Astrocyte (in vitro differentiated cells and primary cell): ENCODE measurements at regions not wholly inside any gene's neighbourhood (a gene's known extent, or its start where the extent isn't known, plus 50 kb on each side); places are given as distances from the start of the nearest gene placed in this dataset.

Experiments used
- DNase-seq: peaks from one replicate; pipeline ENCODE4 v3.0.0-alpha.2; 2010; ENCODE audit warnings: low read depth
- FAIRE-seq: peaks from 2 replicates; lab custom pipeline; 2011; peaks lifted over from hg19 to GRCh38; lab: Jason Lieb, UNC
- H2AFZ ChIP-seq: 2 replicates; pipeline ENCODE4 v1.6.0; 2012; ENCODE audit warnings: low read depth, low read length, inconsistent platforms
- H3K27ac ChIP-seq: 2 replicates; pipeline ENCODE4 v1.5.1; 2011; ENCODE audit warnings: low read depth, low read length, inconsistent platforms
- H3K27me3 ChIP-seq: 2 replicates; pipeline ENCODE4 v1.6.0; 2011; ENCODE audit warnings: low read length, inconsistent platforms; ENCODE audit not compliant: insufficient read depth
- H3K36me3 ChIP-seq: 2 replicates; pipeline ENCODE4 v1.5.1; 2011; ENCODE audit warnings: low read length, inconsistent platforms; ENCODE audit not compliant: insufficient read depth
- H3K4me1 ChIP-seq: 2 replicates; pipeline ENCODE4 v1.5.1; 2011; ENCODE audit warnings: low read length, inconsistent platforms; ENCODE audit not compliant: insufficient read depth
- H3K4me2 ChIP-seq: 2 replicates; pipeline ENCODE4 v1.6.0; 2012; ENCODE audit warnings: low read length, inconsistent platforms
- H3K4me3 ChIP-seq: 2 replicates; pipeline ENCODE4 v1.5.1; 2011; ENCODE audit warnings: low read depth, mild to moderate bottlenecking, low read length, inconsistent platforms; ENCODE audit not compliant: insufficient read depth
- H3K79me2 ChIP-seq: 2 replicates; pipeline ENCODE4 v1.6.0; 2012; ENCODE audit warnings: mild to moderate bottlenecking, low read length, inconsistent platforms; ENCODE audit not compliant: insufficient read depth
- H3K9ac ChIP-seq: 2 replicates; pipeline ENCODE4 v1.6.0; 2012; ENCODE audit warnings: mild to moderate bottlenecking, low read length, inconsistent platforms
- H3K9me3 ChIP-seq: 2 replicates; pipeline ENCODE4 v1.5.1; 2012; ENCODE audit warnings: low read depth, mild to moderate bottlenecking, low read length, inconsistent platforms; ENCODE audit not compliant: insufficient read depth
- H4K20me1 ChIP-seq: 2 replicates; pipeline ENCODE4 v1.6.0; 2012; ENCODE audit warnings: low read length, inconsistent platforms; ENCODE audit not compliant: insufficient read depth
- H3K27ac Mint-ChIP-seq: one replicate; pipeline ENCODE4 v1.8.0; 2021; ENCODE audit warnings: mild to moderate bottlenecking, mixed read lengths; ENCODE audit not compliant: unreplicated experiment
- H3K27me3 Mint-ChIP-seq: one replicate; pipeline ENCODE4 v1.8.0; 2021; ENCODE audit warnings: low read depth, mixed read lengths; ENCODE audit not compliant: unreplicated experiment
- H3K36me3 Mint-ChIP-seq: one replicate; pipeline ENCODE4 v1.8.0; 2021; ENCODE audit warnings: low read depth, mixed read lengths; ENCODE audit not compliant: unreplicated experiment
- H3K4me1 Mint-ChIP-seq: one replicate; pipeline ENCODE4 v1.8.0; 2021; ENCODE audit warnings: low read depth, mixed read lengths; ENCODE audit not compliant: unreplicated experiment
- H3K4me3 Mint-ChIP-seq: one replicate; pipeline ENCODE4 v1.8.0; 2021; ENCODE audit warnings: mild to moderate bottlenecking, moderate library complexity, mixed read lengths; ENCODE audit not compliant: unreplicated experiment
- H3K9me3 Mint-ChIP-seq: one replicate; pipeline ENCODE4 v1.8.0; 2021; ENCODE audit warnings: mild to moderate bottlenecking, mixed read lengths; ENCODE audit not compliant: unreplicated experiment
- EZH2 ChIP-seq: IDR thresholded peaks from 2 replicates; pipeline ENCODE4 v1.6.1; 2012; ENCODE audit warnings: mild to moderate bottlenecking, low read length, inconsistent platforms; ENCODE audit not compliant: insufficient read depth
- TF ChIP-seq, protein P1 (sequence below): IDR thresholded peaks from 2 replicates; pipeline ENCODE4 v1.5.1; 2011; ENCODE audit warnings: low read depth, mild to moderate bottlenecking, inconsistent platforms, low read length, moderate library complexity; ENCODE audit not compliant: insufficient read depth

DNA sequence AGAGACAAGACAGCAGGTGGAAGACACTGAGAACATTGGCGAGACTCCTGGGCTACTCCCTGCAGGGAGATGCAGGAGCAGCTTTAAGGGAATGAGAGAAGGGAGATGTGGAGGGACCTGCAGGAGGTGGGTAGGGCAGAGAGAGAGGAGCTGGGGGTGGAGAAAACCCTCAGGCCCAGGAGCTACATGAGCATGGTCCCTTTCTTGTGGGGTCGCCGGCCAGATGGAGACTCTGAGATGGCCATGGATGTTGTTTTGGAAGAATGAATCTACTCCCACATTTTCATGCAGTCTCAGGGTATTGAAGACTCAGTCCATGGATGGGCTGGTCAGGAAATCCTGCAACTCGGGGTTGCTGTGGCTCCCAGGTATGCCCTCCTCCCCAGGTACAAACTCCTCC lies 1381.9 kb downstream of the TBC1D22A start:
- Histone ChIP-seq H3K27me3 (no peaks in the 10 kb centered on the region), H3K4me2 (no peak overlapping the region), H4K20me1 (no peaks in the 10 kb centered on the region), H3K4me3 (no peak overlapping the region), H3K79me2 (no peaks in the 10 kb centered on the region), H3K4me1 (no peaks in the 10 kb centered on the region), H3K9ac (no peak overlapping the region), H3K9me3 (peaks cover 10% of the 10 kb centered on the region), H2AFZ (no peak overlapping the region), H3K27ac (no peak overlapping the region), H3K36me3 (no peaks in the 10 kb centered on the region)
- DNase-seq (no peak), FAIRE-seq (no peak)
- H3K4me1 Mint-ChIP-seq: no peaks in the 10 kb centered on the region
- TF ChIP-seq, protein P1, sequence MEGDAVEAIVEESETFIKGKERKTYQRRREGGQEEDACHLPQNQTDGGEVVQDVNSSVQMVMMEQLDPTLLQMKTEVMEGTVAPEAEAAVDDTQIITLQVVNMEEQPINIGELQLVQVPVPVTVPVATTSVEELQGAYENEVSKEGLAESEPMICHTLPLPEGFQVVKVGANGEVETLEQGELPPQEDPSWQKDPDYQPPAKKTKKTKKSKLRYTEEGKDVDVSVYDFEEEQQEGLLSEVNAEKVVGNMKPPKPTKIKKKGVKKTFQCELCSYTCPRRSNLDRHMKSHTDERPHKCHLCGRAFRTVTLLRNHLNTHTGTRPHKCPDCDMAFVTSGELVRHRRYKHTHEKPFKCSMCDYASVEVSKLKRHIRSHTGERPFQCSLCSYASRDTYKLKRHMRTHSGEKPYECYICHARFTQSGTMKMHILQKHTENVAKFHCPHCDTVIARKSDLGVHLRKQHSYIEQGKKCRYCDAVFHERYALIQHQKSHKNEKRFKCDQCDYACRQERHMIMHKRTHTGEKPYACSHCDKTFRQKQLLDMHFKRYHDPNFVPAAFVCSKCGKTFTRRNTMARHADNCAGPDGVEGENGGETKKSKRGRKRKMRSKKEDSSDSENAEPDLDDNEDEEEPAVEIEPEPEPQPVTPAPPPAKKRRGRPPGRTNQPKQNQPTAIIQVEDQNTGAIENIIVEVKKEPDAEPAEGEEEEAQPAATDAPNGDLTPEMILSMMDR: no peak
- no peak for TF ChIP-seq EZH2
- no peak overlapping the region for H3K27ac Mint-ChIP-seq
- peaks cover 8% of the 10 kb centered on the region for H3K9me3 Mint-ChIP-seq
- H3K27me3 Mint-ChIP-seq: peaks cover 53% of the 10 kb centered on the region
- no peak overlapping the region for H3K4me3 Mint-ChIP-seq
- no peaks in the 10 kb centered on the region for H3K36me3 Mint-ChIP-seq

DNA sequence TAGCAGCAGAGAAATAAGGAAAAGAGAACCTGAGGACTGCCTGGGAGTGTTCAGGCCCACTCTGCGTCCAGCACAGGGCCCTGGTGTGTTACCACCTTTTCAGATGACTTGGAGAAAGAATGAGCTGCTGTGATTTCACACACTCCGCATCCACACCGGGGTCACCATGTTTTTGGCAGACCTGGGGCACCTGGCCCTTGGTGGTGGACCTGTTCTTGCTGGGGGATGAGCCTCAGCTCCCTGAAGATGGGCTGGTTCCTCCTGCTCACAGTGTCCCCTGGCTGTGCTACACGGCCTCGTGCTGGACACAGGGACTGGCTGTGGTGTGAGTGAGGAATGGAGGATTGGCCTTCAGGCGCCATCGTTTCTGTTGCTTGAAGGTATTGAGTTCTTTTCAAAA lies 1381.4 kb downstream of the TBC1D22A start:
- DNase-seq: no peak
- Mint-ChIP-seq H3K9me3 (peaks cover 6% of the 10 kb centered on the region), H3K36me3 (no peaks in the 10 kb centered on the region), H3K4me3 (no peak overlapping the region), H3K27me3 (peaks cover 56% of the 10 kb centered on the region), H3K27ac (no peak overlapping the region), H3K4me1 (no peaks in the 10 kb centered on the region)
- Histone ChIP-seq H4K20me1 (no peaks in the 10 kb centered on the region), H3K4me2 (no peak overlapping the region), H2AFZ (no peak overlapping the region), H3K79me2 (no peaks in the 10 kb centered on the region), H3K9ac (no peak overlapping the region), H3K4me3 (no peak overlapping the region), H3K4me1 (no peaks in the 10 kb centered on the region), H3K9me3 (peaks cover 11% of the 10 kb centered on the region), H3K27me3 (no peaks in the 10 kb centered on the region), H3K36me3 (no peaks in the 10 kb centered on the region), H3K27ac (no peak overlapping the region)
- no peak for FAIRE-seq
- TF ChIP-seq EZH2: no peak

DNA sequence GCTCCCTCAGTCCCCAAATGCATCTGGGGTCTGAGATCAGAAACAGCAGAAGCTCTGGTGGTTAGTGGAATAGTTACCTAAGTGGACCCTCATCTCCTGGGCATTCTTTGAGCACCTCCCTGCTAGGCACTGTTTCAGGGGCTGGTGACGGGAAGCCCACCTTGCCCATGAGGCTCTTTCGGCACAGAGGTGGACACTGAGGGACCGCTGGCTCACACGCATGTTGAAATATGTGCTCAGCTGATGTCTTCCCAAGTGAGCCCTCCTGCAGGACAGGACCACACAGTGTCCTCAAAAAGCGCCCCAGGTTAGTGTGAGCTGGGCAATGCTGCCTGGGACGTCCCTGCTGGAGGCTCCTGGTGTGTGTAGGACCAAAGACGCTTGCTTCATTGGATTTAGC lies 1379.9 kb downstream of the TBC1D22A start:
- Mint-ChIP-seq H3K4me3 (no peak overlapping the region), H3K4me1 (no peaks in the 10 kb centered on the region), H3K36me3 (no peaks in the 10 kb centered on the region), H3K9me3 (peaks cover 4% of the 10 kb centered on the region), H3K27ac (no peak overlapping the region), H3K27me3 (peaks cover 47% of the 10 kb centered on the region)
- no peak overlapping the region for H3K4me3 ChIP-seq
- no peak overlapping the region for H3K27ac ChIP-seq
- no peaks in the 10 kb centered on the region for H4K20me1 ChIP-seq
- no peak overlapping the region for H3K9ac ChIP-seq
- H3K27me3 ChIP-seq: no peaks in the 10 kb centered on the region
- no peaks in the 10 kb centered on the region for H3K4me1 ChIP-seq
- FAIRE-seq (no peak), DNase-seq (no peak)
- peaks cover 7% of the 10 kb centered on the region for H3K9me3 ChIP-seq
- H3K79me2 ChIP-seq: no peaks in the 10 kb centered on the region
- no peak overlapping the region for H2AFZ ChIP-seq
- no peak overlapping the region for H3K4me2 ChIP-seq
- no peaks in the 10 kb centered on the region for H3K36me3 ChIP-seq
- TF ChIP-seq, protein P1: no peak
- no peak for TF ChIP-seq EZH2
